Loucy (cell line): ENCODE measurements at regions not wholly inside any gene's neighbourhood (a gene's known extent, or its start where the extent isn't known, plus 50 kb on each side); places are given as distances from the start of the nearest gene placed in this dataset.

ENCODE experiments used
- H2AFZ ChIP-seq: fragments of 200-600 bp; sonication (generic); 2 replicates; pipeline ENCODE4 v1.6.0; 2016; ENCODE audit warnings: antibody characterized with exemption, mild to moderate bottlenecking, low read length, moderate library complexity
- H3F3A ChIP-seq: fragments of 200-600 bp; 2 replicates; pipeline ENCODE4 v1.6.0; 2016; ENCODE audit warnings: antibody characterized with exemption, low read depth, mild to moderate bottlenecking
- H3K27me3 ChIP-seq: fragments of 200-600 bp; sonication (generic); 2 replicates; pipeline ENCODE4 v1.6.1; 2014; ENCODE audit warnings: low read length, mild to moderate bottlenecking; ENCODE audit not compliant: insufficient read depth, poor library complexity, severe bottlenecking
- H3K36me3 ChIP-seq: fragments of 200-600 bp; sonication (generic); 2 replicates; pipeline ENCODE4 v1.6.1; 2016; ENCODE audit warnings: low read length; ENCODE audit not compliant: insufficient read depth
- H3K4me1 ChIP-seq: fragments of 200-600 bp; sonication (generic); 2 replicates; pipeline ENCODE4 v1.5.1; 2014; ENCODE audit warnings: low read length, mild to moderate bottlenecking; ENCODE audit not compliant: insufficient read depth, poor library complexity, severe bottlenecking
- H3K4me2 ChIP-seq: fragments of 200-600 bp; sonication (generic); 2 replicates; pipeline ENCODE4 v1.6.0; 2014; ENCODE audit warnings: antibody characterized with exemption, low read length, low read depth, mild to moderate bottlenecking; ENCODE audit not compliant: poor library complexity, severe bottlenecking
- H3K4me3 ChIP-seq: fragments of 200-600 bp; sonication (generic); 2 replicates; pipeline ENCODE4 v1.5.1; 2014; ENCODE audit warnings: low read length, mild to moderate bottlenecking, mixed read lengths; ENCODE audit not compliant: poor library complexity, severe bottlenecking
- H3K79me2 ChIP-seq: fragments of 200-600 bp; sonication (generic); 2 replicates; pipeline ENCODE4 v1.6.1; 2014; ENCODE audit warnings: low read length; ENCODE audit not compliant: insufficient read depth
- H3K9ac ChIP-seq: fragments of 200-600 bp; sonication (generic); 2 replicates; pipeline ENCODE4 v1.6.0; 2014; ENCODE audit warnings: mild to moderate bottlenecking, low read depth, low read length, moderate library complexity; ENCODE audit not compliant: poor library complexity, severe bottlenecking
- H3K9me2 ChIP-seq: fragments of 200-600 bp; sonication (generic); replicated peaks from 2 replicates; pipeline ENCODE4 v1.6.1; 2016; ENCODE audit warnings: low read depth, low read length, mixed read lengths
- H3K9me3 ChIP-seq: fragments of 200-600 bp; sonication (generic); 2 replicates; pipeline ENCODE4 v1.6.1; 2014; ENCODE audit warnings: mild to moderate bottlenecking, antibody characterized with exemption, low read length, low read depth; ENCODE audit not compliant: insufficient read depth
- H4K20me1 ChIP-seq: fragments of 200-600 bp; sonication (generic); 2 replicates; pipeline ENCODE4 v1.6.0; 2014; ENCODE audit warnings: antibody characterized with exemption, low read length, mild to moderate bottlenecking; ENCODE audit not compliant: insufficient read depth, poor library complexity, severe bottlenecking
- CTCF ChIP-seq: fragments of 200-600 bp; sonication (generic); conservative IDR thresholded peaks from 2 replicates; pipeline ENCODE4 v1.5.1; 2014; ENCODE audit warnings: mild to moderate bottlenecking, antibody characterized with exemption, low read length
- EZH2phosphoT487 ChIP-seq: fragments of 200-600 bp; IDR thresholded peaks from 2 replicates; pipeline ENCODE4 v1.6.1; 2018; ENCODE audit warnings: antibody characterized with exemption, mild to moderate bottlenecking, moderate library complexity, borderline replicate concordance

DNA sequence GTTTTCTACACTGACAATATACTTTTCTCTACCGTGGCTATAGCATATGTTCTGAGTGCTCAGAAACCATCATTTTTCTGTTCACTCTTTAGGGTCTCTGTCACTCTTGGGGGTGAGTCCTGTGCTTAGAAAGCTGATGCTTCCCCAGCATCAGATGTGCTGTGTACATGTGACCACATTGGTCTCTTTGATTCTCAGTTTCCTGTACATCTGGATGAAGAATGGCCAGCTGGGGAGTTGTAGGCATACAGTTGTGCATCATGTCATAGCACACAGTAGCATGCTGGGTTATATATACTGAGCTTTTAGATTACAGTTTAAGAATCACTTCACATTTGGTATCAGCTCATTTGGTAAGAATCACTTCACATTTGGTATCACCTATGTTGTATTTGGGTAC, 238.6 kb upstream of the PREP start:
- no peak overlapping the region for H3K4me2 ChIP-seq
- H3K9me3 ChIP-seq: no peaks in the 10 kb centered on the region
- TF ChIP-seq CTCF (no peak), EZH2phosphoT487 (no peak)
- H2AFZ ChIP-seq: no peak overlapping the region
- H3K27me3 ChIP-seq: no peaks in the 10 kb centered on the region
- H3K9ac ChIP-seq: no peak overlapping the region
- no peaks in the 10 kb centered on the region for H4K20me1 ChIP-seq
- no peaks in the 10 kb centered on the region for H3K9me2 ChIP-seq
- H3F3A ChIP-seq: no peaks in the 10 kb centered on the region; the same call in 1 of the 2 replicates
- H3K79me2 ChIP-seq: no peaks in the 10 kb centered on the region
- no peak overlapping the region for H3K4me3 ChIP-seq
- H3K4me1 ChIP-seq: peaks cover 7% of the 10 kb centered on the region
- no peaks in the 10 kb centered on the region for H3K36me3 ChIP-seq

- no peak overlapping the region for H3K4me2 ChIP-seq
- no peaks in the 10 kb centered on the region for H3K27me3 ChIP-seq
- no peaks in the 10 kb centered on the region for H3K4me1 ChIP-seq
- H2AFZ ChIP-seq: no peak overlapping the region
- H3K4me3 ChIP-seq: no peak overlapping the region
- H3F3A ChIP-seq: no peaks in the 10 kb centered on the region
- no peaks in the 10 kb centered on the region for H3K9me2 ChIP-seq
- H3K79me2 ChIP-seq: no peaks in the 10 kb centered on the region
- TF ChIP-seq CTCF (no peak), EZH2phosphoT487 (no peak)
- H3K9ac ChIP-seq: no peak overlapping the region
- no peaks in the 10 kb centered on the region for H3K9me3 ChIP-seq
- no peaks in the 10 kb centered on the region for H3K36me3 ChIP-seq
- no peaks in the 10 kb centered on the region for H4K20me1 ChIP-seq
Observed at GRCh38 chr6:105639124-105639523, 236.2 kb upstream of the PREP start.

GRCh38 chr6:105633814-105634213, 230.9 kb upstream of the PREP start:
- Histone ChIP-seq H3K9me3 (no peaks in the 10 kb centered on the region), H3K9ac (no peak overlapping the region), H3K9me2 (no peaks in the 10 kb centered on the region), H3K36me3 (no peaks in the 10 kb centered on the region), H3K79me2 (no peaks in the 10 kb centered on the region), H4K20me1 (no peaks in the 10 kb centered on the region), H3K4me2 (no peak overlapping the region), H3F3A (no peaks in the 10 kb centered on the region), H3K27me3 (peaks cover 4% of the 10 kb centered on the region), H3K4me1 (no peaks in the 10 kb centered on the region), H2AFZ (no peak overlapping the region), H3K4me3 (no peak overlapping the region)
- TF ChIP-seq EZH2phosphoT487 (no peak), CTCF (no peak)
